OCI-LY3 (cell line): ENCODE measurements at regions not wholly inside any gene's neighbourhood (a gene's known extent, or its start where the extent isn't known, plus 50 kb on each side); places are given as distances from the start of the nearest gene placed in this dataset.

Source experiments
- CTCF ChIP-seq: fragments of 200-600, 300-600 bp; sonication (generic); IDR thresholded peaks from 2 replicates; pipeline ENCODE4 v1.5.1; 2014; ENCODE audit warnings: antibody characterized with exemption, low read length, low read depth
- EZH2phosphoT487 ChIP-seq: fragments of 200-600 bp; shearing (Covaris generic); IDR thresholded peaks from 2 replicates; pipeline ENCODE4 v1.6.1; 2018; ENCODE audit warnings: antibody characterized with exemption, mixed run types, low read depth

GRCh38 chr5:163033656-163034055 lies 403.7 kb upstream of the CCNG1 start:
- no peak for TF ChIP-seq CTCF
- TF ChIP-seq EZH2phosphoT487: no peak
